Activated CD4-positive, alpha-beta T cell treated with anti-CD3 and anti-CD28 coated beads, Interleukin-2, amount 10 ng/mL, durations not matched to agents 24 days and 14 days (primary cell): ENCODE measurements at regions not wholly inside any gene's neighbourhood (a gene's known extent, or its start where the extent isn't known, plus 50 kb on each side); places are given as distances from the start of the nearest gene placed in this dataset.

Experiments
- DNase-seq: peaks from one replicate; pipeline ENCODE4 v3.0.0; 2022
- H3K27ac Mint-ChIP-seq: one replicate; pipeline ENCODE4 v1.8.0; 2022; ENCODE audit warnings: mild to moderate bottlenecking, mixed read lengths
- H3K27me3 Mint-ChIP-seq: one replicate; pipeline ENCODE4 v1.8.0; 2022; ENCODE audit warnings: mixed read lengths
- H3K36me3 Mint-ChIP-seq: one replicate; pipeline ENCODE4 v1.8.0; 2022; ENCODE audit warnings: low read depth, mild to moderate bottlenecking, mixed read lengths
- H3K4me1 Mint-ChIP-seq: one replicate; pipeline ENCODE4 v1.8.0; 2021; ENCODE audit warnings: mixed read lengths
- H3K4me3 Mint-ChIP-seq: one replicate; pipeline ENCODE4 v1.8.0; 2022; ENCODE audit warnings: mild to moderate bottlenecking, moderate library complexity, mixed read lengths
- H3K9me3 Mint-ChIP-seq: one replicate; pipeline ENCODE4 v1.8.0; 2021; ENCODE audit warnings: mixed read lengths
- intact Hi-C: fragments of 100-400 bp; cut with micrococcal nuclease; formaldehyde crosslinking; loops from one replicate; pipeline ENCODE4 v1.15.1; 2023

- DNase-seq = no peak
- peaks cover 8% of the 10 kb centered on the region for H3K9me3 Mint-ChIP-seq
- H3K27ac Mint-ChIP-seq = no peak overlapping the region
- H3K4me3 Mint-ChIP-seq = no peak overlapping the region
- no peaks in the 10 kb centered on the region for H3K27me3 Mint-ChIP-seq
- intact Hi-C loops = loop anchor here (1.0 kb wide), 1 partner anchor 23 kb away; no protein-coding TSS in a partner anchor
- peaks cover 18% of the 10 kb centered on the region for H3K4me1 Mint-ChIP-seq
- H3K36me3 Mint-ChIP-seq = no peaks in the 10 kb centered on the region
These were observed 374.2 kb downstream of the MAN2A1 start for GRCh38 chr5:110063640-110064602.

- H3K9me3 Mint-ChIP-seq = peaks cover 8% of the 10 kb centered on the region
- DNase-seq = no peak
- H3K36me3 Mint-ChIP-seq = no peaks in the 10 kb centered on the region
- intact Hi-C loops = loop anchor here (1.0 kb wide), 1 partner anchor 23 kb away; no protein-coding TSS in a partner anchor
- H3K27me3 Mint-ChIP-seq = no peaks in the 10 kb centered on the region
- no peak overlapping the region for H3K27ac Mint-ChIP-seq
- peaks cover 18% of the 10 kb centered on the region for H3K4me1 Mint-ChIP-seq
- H3K4me3 Mint-ChIP-seq = no peak overlapping the region
These were observed 375.0 kb downstream of the MAN2A1 start for GRCh38 chr5:110064603-110065268.

GRCh38 chr5:110070836-110071235 is 381.1 kb downstream of the MAN2A1 start:
- intact Hi-C loops = no loop called here
- Mint-ChIP-seq H3K36me3 (peaks cover 5% of the 10 kb centered on the region), H3K9me3 (peaks cover 45% of the 10 kb centered on the region), H3K4me3 (no peak overlapping the region), H3K27ac (no peak overlapping the region), H3K27me3 (no peaks in the 10 kb centered on the region), H3K4me1 (peaks cover 6% of the 10 kb centered on the region)
- DNase-seq = no peak

GRCh38 chr5:110072651-110073050 is 382.9 kb downstream of the MAN2A1 start:
- no peak overlapping the region for H3K4me3 Mint-ChIP-seq
- H3K27ac Mint-ChIP-seq = no peak overlapping the region
- peaks cover 54% of the 10 kb centered on the region for H3K9me3 Mint-ChIP-seq
- H3K36me3 Mint-ChIP-seq = peaks cover 10% of the 10 kb centered on the region
- no peak for DNase-seq
- no peaks in the 10 kb centered on the region for H3K27me3 Mint-ChIP-seq
- H3K4me1 Mint-ChIP-seq = peaks cover 5% of the 10 kb centered on the region
- intact Hi-C loops = no loop called here

- intact Hi-C loops = no loop called here
- DNase-seq = no peak
- H3K4me3 Mint-ChIP-seq = no peak overlapping the region
These were observed 383.8 kb downstream of the MAN2A1 start for GRCh38 chr5:110073534-110073933.

GRCh38 chr5:110075656-110076055 is 385.9 kb downstream of the MAN2A1 start:
- peaks cover 37% of the 10 kb centered on the region for H3K9me3 Mint-ChIP-seq
- peaks cover 10% of the 10 kb centered on the region for H3K36me3 Mint-ChIP-seq
- no peaks in the 10 kb centered on the region for H3K27me3 Mint-ChIP-seq
- intact Hi-C loops = no loop called here
- DNase-seq = no peak
- no peak overlapping the region for H3K4me3 Mint-ChIP-seq
- peaks cover 5% of the 10 kb centered on the region for H3K4me1 Mint-ChIP-seq
- H3K27ac Mint-ChIP-seq = no peak overlapping the region

More at GRCh38 chr5:110073534-110073933, 383.8 kb downstream of the MAN2A1 start:
- no peaks in the 10 kb centered on the region for H3K27me3 Mint-ChIP-seq
- H3K9me3 Mint-ChIP-seq = peaks cover 48% of the 10 kb centered on the region
- H3K4me1 Mint-ChIP-seq = peaks cover 5% of the 10 kb centered on the region
- peaks cover 10% of the 10 kb centered on the region for H3K36me3 Mint-ChIP-seq
- H3K27ac Mint-ChIP-seq = no peak overlapping the region

- Mint-ChIP-seq H3K36me3 (peaks cover 10% of the 10 kb centered on the region), H3K4me3 (no peak overlapping the region), H3K9me3 (peaks cover 29% of the 10 kb centered on the region), H3K27ac (no peak overlapping the region), H3K4me1 (peaks cover 5% of the 10 kb centered on the region), H3K27me3 (no peaks in the 10 kb centered on the region)
- DNase-seq = no peak
- intact Hi-C loops = no loop called here
These were observed 387.4 kb downstream of the MAN2A1 start for GRCh38 chr5:110077147-110077546.

GRCh38 chr5:110082194-110082593 is 392.5 kb downstream of the MAN2A1 start:
- DNase-seq = no peak
- H3K27me3 Mint-ChIP-seq = no peaks in the 10 kb centered on the region
- H3K36me3 Mint-ChIP-seq = peaks cover 3% of the 10 kb centered on the region
- peaks cover 18% of the 10 kb centered on the region for H3K4me1 Mint-ChIP-seq
- H3K4me3 Mint-ChIP-seq = no peak overlapping the region
- no peak overlapping the region for H3K27ac Mint-ChIP-seq
- intact Hi-C loops = loop anchor here (10.0 kb wide), 2 partner anchors 117 to 1143 kb away; partner anchors contain the start of gene CAMK4
- peaks cover 8% of the 10 kb centered on the region for H3K9me3 Mint-ChIP-seq

- intact Hi-C loops = loop anchor here (10.0 kb wide), 2 partner anchors 118 to 1142 kb away; partner anchors contain the start of gene CAMK4
- Mint-ChIP-seq H3K4me1 (peaks cover 16% of the 10 kb centered on the region), H3K36me3 (no peaks in the 10 kb centered on the region), H3K4me3 (no peak overlapping the region), H3K27me3 (no peaks in the 10 kb centered on the region), H3K27ac (no peak overlapping the region), H3K9me3 (peaks cover 4% of the 10 kb centered on the region)
- no peak for DNase-seq
These were observed 393.1 kb downstream of the MAN2A1 start for GRCh38 chr5:110082863-110083262.

GRCh38 chr5:110085826-110086225 is 396.1 kb downstream of the MAN2A1 start:
- peaks cover 30% of the 10 kb centered on the region for H3K4me1 Mint-ChIP-seq
- no peaks in the 10 kb centered on the region for H3K27me3 Mint-ChIP-seq
- intact Hi-C loops = loop anchor here (2.0 to 10.0 kb wide), 5 partner anchors 121 to 1339 kb away; partner anchors contain the start of genes CAMK4 and FER
- H3K9me3 Mint-ChIP-seq = peaks cover 9% of the 10 kb centered on the region
- no peak for DNase-seq
- H3K27ac Mint-ChIP-seq = no peak overlapping the region
- H3K4me3 Mint-ChIP-seq = peak overlapping the region; percentile 5
- no peaks in the 10 kb centered on the region for H3K36me3 Mint-ChIP-seq

GRCh38 chr5:110086658-110087388 is 397.1 kb downstream of the MAN2A1 start:
- Mint-ChIP-seq H3K9me3 (peaks cover 9% of the 10 kb centered on the region), H3K27me3 (no peaks in the 10 kb centered on the region), H3K4me1 (peaks cover 30% of the 10 kb centered on the region), H3K27ac (peak overlapping the region; percentile 82), H3K4me3 (peak overlapping the region; percentile 52), H3K36me3 (no peaks in the 10 kb centered on the region)
- peak; percentile 80 for DNase-seq
- intact Hi-C loops = loop anchor here (1.0 to 10.0 kb wide), 9 partner anchors 23 to 1340 kb away; partner anchors contain the start of genes CAMK4, FER and MAN2A1

GRCh38 chr5:110087829-110088228 is 398.1 kb downstream of the MAN2A1 start:
- DNase-seq = no peak
- Mint-ChIP-seq H3K36me3 (no peaks in the 10 kb centered on the region), H3K4me3 (peak overlapping the region; percentile 22), H3K27ac (peak overlapping the region; percentile 36), H3K27me3 (no peaks in the 10 kb centered on the region), H3K9me3 (peaks cover 9% of the 10 kb centered on the region), H3K4me1 (peaks cover 30% of the 10 kb centered on the region)
- intact Hi-C loops = loop anchor here (1.0 to 10.0 kb wide), 10 partner anchors 8 to 1341 kb away; partner anchors contain the start of genes CAMK4, FER and MAN2A1
